ENCODE measurements at regions not wholly inside any gene's neighbourhood (a gene's known extent, or its start where the extent isn't known, plus 50 kb on each side); places are given as distances from the start of the nearest gene placed in this dataset.

GRCh38 chr11:122559734-122560382, 95.7 kb upstream of the UBASH3B start (continued):
- TF ChIP-seq CBX5 (IDR thresholded peaks at IDR 0.05; ENCODE audit: low read depth, low read length), result no peak
- TF ChIP-seq CEBPB (IDR thresholded peaks at IDR 0.05; ENCODE audit: low read depth, low read length), result 0 out of 2 replicates have a peak, but pooled peaks have one; percentile 65
- TF ChIP-seq TEAD4 (IDR thresholded peaks at IDR 0.05; ENCODE audit: low read depth, low read length), result peak; percentile 60
- peak; percentile 87 for TF ChIP-seq ASH2L (IDR thresholded peaks at IDR 0.05; ENCODE audit: low read length)
- no peak for TF ChIP-seq SIN3A (conservative IDR thresholded peaks at IDR 0.05 in 1 of 2, IDR thresholded peaks at IDR 0.05 in 1 of 2; ENCODE audit: low read depth in 1 of 2, low read length in 2 of 2)
- no peak for TF ChIP-seq TAF7 (optimal IDR thresholded peaks at IDR 0.05; ENCODE audit: borderline replicate concordance, low read depth, low read length)
- TF ChIP-seq NANOG (IDR thresholded peaks at IDR 0.05; ENCODE audit: insufficient read depth, low read depth, low read length, poor library complexity, severe bottlenecking), result no peak
- no peak for TF ChIP-seq SP1 (IDR thresholded peaks at IDR 0.05; ENCODE audit: low read depth, low read length)
- peak; percentile 100 for TF ChIP-seq TBP (IDR thresholded peaks at IDR 0.05; ENCODE audit: low read depth, low read length)
- TF ChIP-seq RFX5 (IDR thresholded peaks at IDR 0.05; ENCODE audit: borderline replicate concordance, low read depth, low read length), result no peak
- no peak for TF ChIP-seq BCL11A (IDR thresholded peaks at IDR 0.05; ENCODE audit: low read depth in 2 of 2, low read length in 2 of 2)
- TF ChIP-seq RAD21 (IDR thresholded peaks at IDR 0.05 in 1 of 2, conservative IDR thresholded peaks at IDR 0.05 in 1 of 2; ENCODE audit: low read depth in 2 of 2, low read length in 2 of 2), result no peak
- no peak for TF ChIP-seq KDM1A (IDR thresholded peaks at IDR 0.05; ENCODE audit: borderline replicate concordance, low read length)
- TF ChIP-seq, protein P1, sequence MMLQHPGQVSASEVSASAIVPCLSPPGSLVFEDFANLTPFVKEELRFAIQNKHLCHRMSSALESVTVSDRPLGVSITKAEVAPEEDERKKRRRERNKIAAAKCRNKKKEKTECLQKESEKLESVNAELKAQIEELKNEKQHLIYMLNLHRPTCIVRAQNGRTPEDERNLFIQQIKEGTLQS (IDR thresholded peaks at IDR 0.05; ENCODE audit: insufficient read depth, low read depth, low read length), result no peak
- no peak for TF ChIP-seq EP300 (IDR thresholded peaks at IDR 0.05; ENCODE audit: borderline replicate concordance in 1 of 2, low read depth in 2 of 2, low read length in 2 of 2)
- no peak for TF ChIP-seq SP4 (IDR thresholded peaks at IDR 0.05; ENCODE audit: low read length)
- peak; percentile 53; the same call in 1 of the 2 replicates for TF ChIP-seq YY1 (IDR thresholded peaks at IDR 0.05; ENCODE audit: low read depth, low read length)

All from H1 (cell line).